ENCODE measurements at regions not wholly inside any gene's neighbourhood (a gene's known extent, or its start where the extent isn't known, plus 50 kb on each side); places are given as distances from the start of the nearest gene placed in this dataset.

- Histone ChIP-seq H3K4me3 (ENCODE audit: low read depth, low read length) (no peak overlapping the region), H3K27me3 (ENCODE audit: control insufficient read depth, insufficient read depth, low read length) (peaks cover 2% of the 10 kb centered on the region), H3K27ac (ENCODE audit: low read depth, low read length) (no peak overlapping the region), H3K9me3 (ENCODE audit: control insufficient read depth, insufficient read depth, low read length) (no peaks in the 10 kb centered on the region)
- no peak for DNase-seq (ENCODE audit: low read depth, low spot score)
- POLR2A ChIA-PET: interaction anchor here (0.6 kb wide), 1 partner anchor 194 kb away, joined by 3 read pairs; no protein-coding TSS in a partner anchor
- no peak for TF ChIP-seq CTCF (IDR thresholded peaks at IDR 0.05; ENCODE audit: low read depth, low read length)
- CTCF ChIA-PET: no interaction called here
Observed at GRCh38 chr2:234374150-234374508, 122.8 kb downstream of the ARL4C start.

GRCh38 chr2:234373481-234374149, 123.3 kb downstream of the ARL4C start:
- TF ChIP-seq CTCF (IDR thresholded peaks at IDR 0.05; ENCODE audit: low read depth, low read length): no peak
- no peak overlapping the region for H3K27ac ChIP-seq (ENCODE audit: low read depth, low read length)
- no peak for DNase-seq (ENCODE audit: low read depth, low spot score)
- no peak overlapping the region for H3K4me3 ChIP-seq (ENCODE audit: low read depth, low read length)
- H3K9me3 ChIP-seq (ENCODE audit: control insufficient read depth, insufficient read depth, low read length): no peaks in the 10 kb centered on the region
- POLR2A ChIA-PET: interaction anchor here (0.6 kb wide), 1 partner anchor 194 kb away, joined by 3 read pairs; no protein-coding TSS in a partner anchor
- peaks cover 2% of the 10 kb centered on the region for H3K27me3 ChIP-seq (ENCODE audit: control insufficient read depth, insufficient read depth, low read length)
- CTCF ChIA-PET: no interaction called here

- Histone ChIP-seq H3K27ac (ENCODE audit: low read depth, low read length) (no peak overlapping the region), H3K9me3 (ENCODE audit: control insufficient read depth, insufficient read depth, low read length) (no peaks in the 10 kb centered on the region), H3K27me3 (ENCODE audit: control insufficient read depth, insufficient read depth, low read length) (peaks cover 2% of the 10 kb centered on the region), H3K4me3 (ENCODE audit: low read depth, low read length) (no peak overlapping the region)
- DNase-seq (ENCODE audit: low read depth, low spot score): no peak
- CTCF ChIA-PET: no interaction called here
- no peak for TF ChIP-seq CTCF (IDR thresholded peaks at IDR 0.05; ENCODE audit: low read depth, low read length)
- POLR2A ChIA-PET: no interaction called here
Observed at GRCh38 chr2:234373060-234373459, 123.8 kb downstream of the ARL4C start.

- no peak for DNase-seq (ENCODE audit: low read depth, low spot score)
- Histone ChIP-seq H3K27me3 (ENCODE audit: control insufficient read depth, insufficient read depth, low read length) (peaks cover 2% of the 10 kb centered on the region), H3K27ac (ENCODE audit: low read depth, low read length) (no peak overlapping the region), H3K4me3 (ENCODE audit: low read depth, low read length) (no peak overlapping the region), H3K9me3 (ENCODE audit: control insufficient read depth, insufficient read depth, low read length) (no peaks in the 10 kb centered on the region)
- POLR2A ChIA-PET: no interaction called here
- no peak for TF ChIP-seq CTCF (IDR thresholded peaks at IDR 0.05; ENCODE audit: low read depth, low read length)
- CTCF ChIA-PET: no interaction called here
Observed at GRCh38 chr2:234372506-234372905, 124.4 kb downstream of the ARL4C start.

GRCh38 chr2:234368861-234369261, 128.0 kb downstream of the ARL4C start:
- no peak overlapping the region for H3K27ac ChIP-seq (ENCODE audit: low read depth, low read length)
- CTCF ChIA-PET: no interaction called here
- H3K27me3 ChIP-seq (ENCODE audit: control insufficient read depth, insufficient read depth, low read length): peaks cover 2% of the 10 kb centered on the region
- H3K9me3 ChIP-seq (ENCODE audit: control insufficient read depth, insufficient read depth, low read length): no peaks in the 10 kb centered on the region
- no peak overlapping the region for H3K4me3 ChIP-seq (ENCODE audit: low read depth, low read length)
- no peak for DNase-seq (ENCODE audit: low read depth, low spot score)
- TF ChIP-seq CTCF (IDR thresholded peaks at IDR 0.05; ENCODE audit: low read depth, low read length): no peak
- POLR2A ChIA-PET: no interaction called here
